ENCODE measurements at regions not wholly inside any gene's neighbourhood (a gene's known extent, or its start where the extent isn't known, plus 50 kb on each side); places are given as distances from the start of the nearest gene placed in this dataset.

- H3K9me2 ChIP-seq (replicated peaks; ENCODE audit: insufficient read depth): no peaks in the 10 kb centered on the region
- TF ChIP-seq EZH2phosphoT487 (IDR thresholded peaks at IDR 0.05; ENCODE audit: low read depth, severe bottlenecking, unreplicated experiment) (no peak), CTCF (IDR thresholded peaks at IDR 0.05; ENCODE audit: poor library complexity) (no peak), EZH2 (IDR thresholded peaks at IDR 0.05; ENCODE audit: borderline replicate concordance) (no peak)
- H3K4me1 ChIP-seq (ENCODE audit: insufficient read depth): no peaks in the 10 kb centered on the region
- H3K4me2 ChIP-seq: no peak overlapping the region
- no peak overlapping the region for H2AFZ ChIP-seq
- DNase-seq (ENCODE audit: low spot score): no peak
- no peaks in the 10 kb centered on the region for H3K27me3 ChIP-seq
- WGBS (ENCODE audit: low lambda C conversion rate, missing lambda C conversion rate): 90% methylated on average over 5 of the region's 5 CpGs
- H4K20me1 ChIP-seq (ENCODE audit: insufficient read depth, poor library complexity, severe bottlenecking): no peaks in the 10 kb centered on the region
- no peaks in the 10 kb centered on the region for H3K9me3 ChIP-seq (ENCODE audit: low read depth)
- H3K79me2 ChIP-seq: no peaks in the 10 kb centered on the region
- H3K4me3 ChIP-seq: no peak overlapping the region
- H3K27ac ChIP-seq: no peak overlapping the region
- H3K36me3 ChIP-seq (replicated peaks; ENCODE audit: insufficient read depth, low read depth): no peaks in the 10 kb centered on the region
Measured at GRCh38 chr5:60263346-60263745, 369.8 kb upstream of the PDE4D start.

GRCh38 chr5:60262576-60263295, 369.2 kb upstream of the PDE4D start:
- H3K27ac ChIP-seq: no peak overlapping the region

GRCh38 chr5:60261732-60262131, 368.2 kb upstream of the PDE4D start:
- TF ChIP-seq CTCF (IDR thresholded peaks at IDR 0.05; ENCODE audit: poor library complexity): no peak
- TF ChIP-seq EZH2phosphoT487 (IDR thresholded peaks at IDR 0.05; ENCODE audit: low read depth, severe bottlenecking, unreplicated experiment): no peak
- no peak for TF ChIP-seq EZH2 (IDR thresholded peaks at IDR 0.05; ENCODE audit: borderline replicate concordance)
- Histone ChIP-seq H3K9me2 (replicated peaks; ENCODE audit: insufficient read depth) (no peaks in the 10 kb centered on the region), H4K20me1 (ENCODE audit: insufficient read depth, poor library complexity, severe bottlenecking) (no peaks in the 10 kb centered on the region), H2AFZ (no peak overlapping the region), H3K9me3 (ENCODE audit: low read depth) (no peaks in the 10 kb centered on the region), H3K27me3 (no peaks in the 10 kb centered on the region), H3K27ac (no peak overlapping the region), H3K36me3 (replicated peaks; ENCODE audit: insufficient read depth, low read depth) (no peaks in the 10 kb centered on the region), H3K4me2 (no peak overlapping the region), H3K79me2 (no peaks in the 10 kb centered on the region), H3K4me1 (ENCODE audit: insufficient read depth) (no peaks in the 10 kb centered on the region), H3K4me3 (no peak overlapping the region)
- no peak for DNase-seq (ENCODE audit: low spot score)
- WGBS (ENCODE audit: low lambda C conversion rate, missing lambda C conversion rate): 94% methylated on average over 1 of the region's 1 CpG

More at GRCh38 chr5:60262576-60263295, 369.2 kb upstream of the PDE4D start:
- Histone ChIP-seq H3K9me3 (ENCODE audit: low read depth) (no peaks in the 10 kb centered on the region), H3K4me2 (no peak overlapping the region), H3K79me2 (no peaks in the 10 kb centered on the region), H3K4me3 (no peak overlapping the region), H3K36me3 (replicated peaks; ENCODE audit: insufficient read depth, low read depth) (no peaks in the 10 kb centered on the region), H3K9me2 (replicated peaks; ENCODE audit: insufficient read depth) (no peaks in the 10 kb centered on the region), H3K27me3 (no peaks in the 10 kb centered on the region), H2AFZ (no peak overlapping the region), H3K4me1 (ENCODE audit: insufficient read depth) (no peaks in the 10 kb centered on the region), H4K20me1 (ENCODE audit: insufficient read depth, poor library complexity, severe bottlenecking) (no peaks in the 10 kb centered on the region)
- no peak for DNase-seq (ENCODE audit: low spot score)
- WGBS (ENCODE audit: low lambda C conversion rate, missing lambda C conversion rate): 77% methylated on average over 6 of the region's 6 CpGs
- TF ChIP-seq EZH2 (IDR thresholded peaks at IDR 0.05; ENCODE audit: borderline replicate concordance) (no peak), CTCF (IDR thresholded peaks at IDR 0.05; ENCODE audit: poor library complexity) (no peak), EZH2phosphoT487 (IDR thresholded peaks at IDR 0.05; ENCODE audit: low read depth, severe bottlenecking, unreplicated experiment) (no peak)
